ENCODE measurements at regions not wholly inside any gene's neighbourhood (a gene's known extent, or its start where the extent isn't known, plus 50 kb on each side); places are given as distances from the start of the nearest gene placed in this dataset.
"Not testable (repeated sequence)": the region's sequence is repeated elsewhere in the genome, so short reads cannot be mapped to it uniquely, and the experiment has no call there.

DNA sequence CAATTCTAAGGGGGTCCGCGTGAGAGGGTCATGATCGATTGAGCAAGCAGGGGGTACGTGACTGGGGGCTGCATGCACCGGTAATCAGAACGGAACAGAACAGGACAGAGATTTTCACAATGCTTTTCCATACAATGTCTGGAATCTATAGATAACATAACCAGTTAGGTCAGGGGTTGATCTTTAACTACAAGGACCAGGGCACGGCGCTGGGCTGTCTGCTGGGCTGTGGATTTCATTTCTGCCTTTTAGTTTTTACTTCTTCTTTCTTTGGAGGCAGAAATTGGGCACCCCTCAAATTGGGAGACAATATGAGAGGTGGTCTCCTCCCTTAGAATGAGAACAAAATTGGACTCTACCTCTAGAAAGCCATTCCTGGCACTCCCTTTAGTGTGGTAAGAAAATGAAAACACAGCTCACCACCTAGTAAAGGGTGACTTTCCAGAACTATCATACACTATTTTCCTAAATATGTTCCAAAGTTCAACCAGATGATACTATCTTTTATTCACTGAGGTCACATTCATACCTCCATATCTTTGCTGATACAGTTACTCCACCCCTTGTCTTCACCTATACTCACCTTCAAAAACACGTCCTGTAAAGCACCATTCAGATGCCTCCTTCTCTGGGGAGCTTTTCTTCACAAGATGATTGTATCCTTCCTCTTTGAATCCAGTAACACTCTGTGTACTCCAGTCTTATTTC is 1058.3 kb upstream of the SLIT2 start:
- no peak for DNase-seq (ENCODE audit: low spot score in 2 of 2, unreplicated experiment in 2 of 2)
- no peak overlapping the region for H3K4me3 Mint-ChIP-seq
- no peaks in the 10 kb centered on the region for H3K36me3 Mint-ChIP-seq
- TF ChIP-seq, protein P1, sequence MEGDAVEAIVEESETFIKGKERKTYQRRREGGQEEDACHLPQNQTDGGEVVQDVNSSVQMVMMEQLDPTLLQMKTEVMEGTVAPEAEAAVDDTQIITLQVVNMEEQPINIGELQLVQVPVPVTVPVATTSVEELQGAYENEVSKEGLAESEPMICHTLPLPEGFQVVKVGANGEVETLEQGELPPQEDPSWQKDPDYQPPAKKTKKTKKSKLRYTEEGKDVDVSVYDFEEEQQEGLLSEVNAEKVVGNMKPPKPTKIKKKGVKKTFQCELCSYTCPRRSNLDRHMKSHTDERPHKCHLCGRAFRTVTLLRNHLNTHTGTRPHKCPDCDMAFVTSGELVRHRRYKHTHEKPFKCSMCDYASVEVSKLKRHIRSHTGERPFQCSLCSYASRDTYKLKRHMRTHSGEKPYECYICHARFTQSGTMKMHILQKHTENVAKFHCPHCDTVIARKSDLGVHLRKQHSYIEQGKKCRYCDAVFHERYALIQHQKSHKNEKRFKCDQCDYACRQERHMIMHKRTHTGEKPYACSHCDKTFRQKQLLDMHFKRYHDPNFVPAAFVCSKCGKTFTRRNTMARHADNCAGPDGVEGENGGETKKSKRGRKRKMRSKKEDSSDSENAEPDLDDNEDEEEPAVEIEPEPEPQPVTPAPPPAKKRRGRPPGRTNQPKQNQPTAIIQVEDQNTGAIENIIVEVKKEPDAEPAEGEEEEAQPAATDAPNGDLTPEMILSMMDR (IDR thresholded peaks at IDR 0.05; ENCODE audit: unreplicated experiment) = no peak
- H3K4me1 Mint-ChIP-seq = peaks cover 26% of the 10 kb centered on the region
- no peaks in the 10 kb centered on the region for H3K9me3 Mint-ChIP-seq
- no peaks in the 10 kb centered on the region for H3K27me3 Mint-ChIP-seq (ENCODE audit: low read depth)
- no peak overlapping the region for H3K27ac Mint-ChIP-seq

DNA sequence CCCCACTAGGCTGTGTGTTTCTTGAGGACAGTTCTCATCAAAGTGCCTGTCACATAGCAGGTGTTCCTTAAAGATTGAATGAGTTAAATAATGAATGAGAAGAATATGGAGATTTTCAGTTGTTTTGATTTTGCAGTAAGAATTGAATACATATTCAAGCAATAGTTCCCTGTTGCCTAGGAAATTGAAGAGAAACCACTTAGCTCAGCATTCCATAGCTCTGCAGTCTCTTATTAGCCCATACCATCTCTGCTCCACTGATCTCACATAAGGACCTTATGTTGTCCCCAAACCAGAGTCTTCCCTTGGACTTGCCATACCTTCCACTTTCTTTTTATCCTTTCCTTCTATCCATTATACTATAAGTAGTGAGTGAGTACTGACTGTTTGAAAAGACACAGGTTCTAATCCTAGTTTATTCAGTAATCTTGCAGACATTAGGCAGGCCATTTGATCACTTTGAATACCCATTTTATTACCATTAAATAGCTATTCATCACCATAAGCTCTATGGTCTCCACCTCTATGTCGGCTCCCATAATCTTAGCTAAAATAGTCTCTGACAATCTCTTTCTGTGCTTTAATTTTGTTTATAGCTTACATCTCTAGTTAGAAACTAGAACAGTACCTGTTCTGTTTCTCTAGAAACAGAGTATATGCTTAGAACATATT is 1059.6 kb upstream of the SLIT2 start:
- no peaks in the 10 kb centered on the region for H3K27me3 Mint-ChIP-seq (ENCODE audit: low read depth)
- no peak for DNase-seq (ENCODE audit: low spot score in 2 of 2, unreplicated experiment in 2 of 2)
- TF ChIP-seq, protein P1 (IDR thresholded peaks at IDR 0.05; ENCODE audit: unreplicated experiment) = no peak
- no peak overlapping the region for H3K4me3 Mint-ChIP-seq
- no peaks in the 10 kb centered on the region for H3K9me3 Mint-ChIP-seq
- no peaks in the 10 kb centered on the region for H3K36me3 Mint-ChIP-seq
- H3K27ac Mint-ChIP-seq = no peak overlapping the region
- peaks cover 33% of the 10 kb centered on the region for H3K4me1 Mint-ChIP-seq

DNA sequence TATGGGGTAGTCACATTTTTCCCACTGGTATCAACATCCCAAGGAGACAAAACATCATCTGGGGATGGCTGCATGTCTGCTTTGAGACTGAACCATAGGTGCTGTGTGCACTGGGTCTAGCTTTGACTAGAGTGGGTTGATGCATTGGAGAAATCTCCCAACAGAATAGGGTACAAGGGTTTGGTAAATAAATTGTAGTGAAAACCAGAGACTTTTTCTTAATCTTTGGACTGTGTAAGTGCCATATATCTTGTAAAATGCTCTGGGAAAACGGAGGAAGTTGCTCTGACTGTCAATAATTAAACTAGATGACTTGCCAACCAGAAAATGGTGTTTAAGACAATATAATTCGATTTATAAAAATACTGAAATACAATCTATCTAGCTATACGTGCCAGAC is 1064.0 kb upstream of the SLIT2 start:
- H3K4me3 Mint-ChIP-seq = no peak overlapping the region
- TF ChIP-seq, protein P1 (IDR thresholded peaks at IDR 0.05; ENCODE audit: unreplicated experiment) = no peak
- no peak for DNase-seq (ENCODE audit: low spot score in 2 of 2, unreplicated experiment in 2 of 2)
- H3K4me1 Mint-ChIP-seq = peaks cover 40% of the 10 kb centered on the region
- no peaks in the 10 kb centered on the region for H3K27me3 Mint-ChIP-seq (ENCODE audit: low read depth)
- no peaks in the 10 kb centered on the region for H3K9me3 Mint-ChIP-seq
- no peaks in the 10 kb centered on the region for H3K36me3 Mint-ChIP-seq
- peak overlapping the region; percentile 73 for H3K27ac Mint-ChIP-seq

DNA sequence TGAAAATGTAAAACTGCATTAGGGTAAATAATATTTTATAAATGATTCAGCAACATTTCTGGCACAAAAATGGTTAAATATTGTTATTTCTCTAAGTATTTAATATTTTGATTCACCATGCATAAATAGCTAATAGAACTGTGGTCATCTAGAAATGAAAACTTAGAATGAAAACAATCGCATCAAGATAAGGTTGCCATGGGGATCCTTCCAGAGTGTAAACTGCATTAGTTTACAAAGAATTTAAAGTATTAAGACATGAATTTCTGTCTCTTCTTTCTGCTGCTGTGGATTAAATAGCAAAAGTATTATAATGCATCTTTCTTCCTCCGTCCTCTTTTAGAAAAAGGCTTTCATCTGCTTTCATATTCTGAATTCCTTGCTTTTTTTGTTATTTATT is 1064.6 kb upstream of the SLIT2 start:
- Mint-ChIP-seq H3K36me3 (no peaks in the 10 kb centered on the region), H3K4me1 (peaks cover 40% of the 10 kb centered on the region), H3K9me3 (peaks cover under 1% of the 10 kb centered on the region), H3K4me3 (no peak overlapping the region), H3K27ac (peak overlapping the region; percentile 73), H3K27me3 (ENCODE audit: low read depth) (no peaks in the 10 kb centered on the region)
- no peak for DNase-seq (ENCODE audit: low spot score in 2 of 2, unreplicated experiment in 2 of 2)
- TF ChIP-seq, protein P1 (IDR thresholded peaks at IDR 0.05; ENCODE audit: unreplicated experiment) = no peak

DNA sequence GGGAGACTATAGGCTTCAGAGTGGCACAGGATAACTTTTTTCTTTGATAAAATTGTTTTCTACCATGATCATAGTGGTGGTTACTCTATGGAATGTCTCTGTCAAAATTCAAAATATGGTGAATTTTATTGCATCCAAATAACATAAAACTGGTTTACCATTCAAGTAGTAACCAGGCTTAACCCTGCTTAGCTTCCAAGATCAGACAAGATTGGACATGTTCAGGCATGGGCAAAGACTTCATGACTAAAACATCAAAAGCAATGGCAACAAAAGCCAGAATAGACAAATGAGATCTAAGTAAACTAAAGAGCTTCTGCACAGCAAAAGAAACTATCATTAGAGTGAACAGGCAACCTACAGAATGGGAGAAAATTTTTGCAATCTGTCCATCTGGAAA is 1070.1 kb upstream of the SLIT2 start:
- Mint-ChIP-seq H3K9me3 (peaks cover 12% of the 10 kb centered on the region), H3K4me1 (peaks cover 20% of the 10 kb centered on the region)
- H3K36me3 Mint-ChIP-seq; H3K4me3 Mint-ChIP-seq; H3K27ac Mint-ChIP-seq; DNase-seq (ENCODE audit: low spot score in 2 of 2, unreplicated experiment in 2 of 2); H3K27me3 Mint-ChIP-seq (ENCODE audit: low read depth): not testable (repeated sequence)

DNA sequence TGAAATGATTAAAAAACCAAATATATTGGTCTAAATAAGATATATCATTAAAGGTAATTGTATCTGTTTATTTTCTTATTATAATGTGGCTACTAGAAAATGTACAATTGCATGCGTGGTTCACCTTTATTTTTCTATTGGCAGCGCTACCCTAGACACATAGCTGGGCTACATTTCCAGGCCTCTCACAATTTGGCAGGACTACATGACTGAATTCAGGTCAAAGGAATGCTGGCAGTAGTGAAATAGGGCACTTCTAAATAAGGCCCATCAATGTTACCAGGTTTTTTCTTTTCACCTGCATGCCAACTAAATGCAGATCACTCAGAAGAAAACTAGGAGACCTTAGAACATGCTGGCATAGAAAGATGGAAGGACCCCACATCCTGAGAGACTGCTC is 1072.9 kb upstream of the SLIT2 start:
- DNase-seq (ENCODE audit: low spot score in 2 of 2, unreplicated experiment in 2 of 2) = no peak
- H3K27ac Mint-ChIP-seq = no peak overlapping the region
- peaks cover 12% of the 10 kb centered on the region for H3K9me3 Mint-ChIP-seq
- no peaks in the 10 kb centered on the region for H3K27me3 Mint-ChIP-seq (ENCODE audit: low read depth)
- H3K36me3 Mint-ChIP-seq = no peaks in the 10 kb centered on the region
- TF ChIP-seq, protein P1 (IDR thresholded peaks at IDR 0.05; ENCODE audit: unreplicated experiment) = no peak
- no peaks in the 10 kb centered on the region for H3K4me1 Mint-ChIP-seq
- H3K4me3 Mint-ChIP-seq = no peak overlapping the region
